HFFc6 (cell line): ENCODE measurements at regions not wholly inside any gene's neighbourhood (a gene's known extent, or its start where the extent isn't known, plus 50 kb on each side); places are given as distances from the start of the nearest gene placed in this dataset.
"Not testable (repeated sequence)": the region's sequence is repeated elsewhere in the genome, so short reads cannot be mapped to it uniquely, and the experiment has no call there.

Source experiments
- DNase-seq: peaks from one replicate; pipeline ENCODE4 v3.0.0-alpha.2; 2018
- H3K27ac Mint-ChIP-seq: 2 replicates; pipeline ENCODE4 v1.8.0; 2020; ENCODE audit warnings: mild to moderate bottlenecking, mixed read lengths
- H3K27me3 Mint-ChIP-seq: 2 replicates; pipeline ENCODE4 v1.8.0; 2021; ENCODE audit warnings: mild to moderate bottlenecking, moderate library complexity, mixed read lengths; ENCODE audit not compliant: insufficient read depth
- H3K36me3 Mint-ChIP-seq: 2 replicates; pipeline ENCODE4 v1.8.0; 2021; ENCODE audit warnings: low read depth, mixed read lengths
- H3K4me1 Mint-ChIP-seq: 2 replicates; pipeline ENCODE4 v1.8.0; 2020; ENCODE audit warnings: low read depth, mixed read lengths
- H3K4me3 Mint-ChIP-seq: 2 replicates; pipeline ENCODE4 v1.8.0; 2020; ENCODE audit warnings: mild to moderate bottlenecking, moderate library complexity, mixed read lengths
- H3K9me3 Mint-ChIP-seq: 2 replicates; pipeline ENCODE4 v1.8.0; 2020; ENCODE audit warnings: mild to moderate bottlenecking, mixed read lengths
- CTCF ChIP-seq: fragments of 200-600 bp; sonication (generic); IDR thresholded peaks from 2 replicates; pipeline ENCODE4 v1.5.0; 2021; ENCODE audit warnings: antibody characterized with exemption, mild to moderate bottlenecking

- no peaks in the 10 kb centered on the region for H3K4me1 Mint-ChIP-seq
- no peak for TF ChIP-seq CTCF
- H3K4me3 Mint-ChIP-seq: no peak overlapping the region
- no peak for DNase-seq
- no peak overlapping the region for H3K27ac Mint-ChIP-seq
- H3K27me3 Mint-ChIP-seq: no peaks in the 10 kb centered on the region
- H3K9me3 Mint-ChIP-seq: peaks cover 59% of the 10 kb centered on the region
- H3K36me3 Mint-ChIP-seq: no peaks in the 10 kb centered on the region
These were observed 1183.7 kb downstream of the MRPL39 start for GRCh38 chr21:24423546-24423945.

- Mint-ChIP-seq H3K4me3 (no peak overlapping the region), H3K9me3 (peaks cover 67% of the 10 kb centered on the region), H3K36me3 (no peaks in the 10 kb centered on the region), H3K27ac (no peak overlapping the region), H3K4me1 (no peaks in the 10 kb centered on the region), H3K27me3 (peaks cover 2% of the 10 kb centered on the region)
- DNase-seq: no peak
- no peak for TF ChIP-seq CTCF
These were observed 1186.6 kb downstream of the MRPL39 start for GRCh38 chr21:24420689-24421088.

GRCh38 chr21:24419641-24420040 is 1187.6 kb downstream of the MRPL39 start:
- H3K27me3 Mint-ChIP-seq, DNase-seq, H3K4me1 Mint-ChIP-seq, H3K4me3 Mint-ChIP-seq, H3K27ac Mint-ChIP-seq, H3K36me3 Mint-ChIP-seq: not testable (repeated sequence)
- peaks cover 62% of the 10 kb centered on the region for H3K9me3 Mint-ChIP-seq

GRCh38 chr21:24418671-24419070 is 1188.6 kb downstream of the MRPL39 start:
- no peak for DNase-seq
- H3K9me3 Mint-ChIP-seq: peaks cover 68% of the 10 kb centered on the region
- no peaks in the 10 kb centered on the region for H3K36me3 Mint-ChIP-seq
- H3K4me3 Mint-ChIP-seq: no peak overlapping the region
- no peaks in the 10 kb centered on the region for H3K4me1 Mint-ChIP-seq
- no peak overlapping the region for H3K27ac Mint-ChIP-seq
- peaks cover 2% of the 10 kb centered on the region for H3K27me3 Mint-ChIP-seq
- TF ChIP-seq CTCF: no peak

- no peak for DNase-seq
- TF ChIP-seq CTCF: no peak
- Mint-ChIP-seq H3K27me3 (no peaks in the 10 kb centered on the region), H3K9me3 (peaks cover 34% of the 10 kb centered on the region), H3K36me3 (no peaks in the 10 kb centered on the region), H3K4me3 (no peak overlapping the region), H3K27ac (no peak overlapping the region), H3K4me1 (no peaks in the 10 kb centered on the region)
These were observed 1195.9 kb downstream of the MRPL39 start for GRCh38 chr21:24411429-24411828.

GRCh38 chr21:24403221-24403620 is 1204.1 kb downstream of the MRPL39 start:
- DNase-seq: no peak
- Mint-ChIP-seq H3K4me1 (no peaks in the 10 kb centered on the region), H3K4me3 (no peak overlapping the region), H3K36me3 (no peaks in the 10 kb centered on the region), H3K27me3 (no peaks in the 10 kb centered on the region), H3K27ac (no peak overlapping the region), H3K9me3 (peaks cover 25% of the 10 kb centered on the region)
- TF ChIP-seq CTCF: no peak
